ENCODE measurements at regions not wholly inside any gene's neighbourhood (a gene's known extent, or its start where the extent isn't known, plus 50 kb on each side); places are given as distances from the start of the nearest gene placed in this dataset.
A peak's percentile ranks its signal among the peaks of the same experiment; 100 is the strongest.

- Mint-ChIP-seq H3K27me3 (peaks cover 47% of the 10 kb centered on the region), H3K4me1 (ENCODE audit: low read depth) (peaks cover 6% of the 10 kb centered on the region), H3K27ac (peak overlapping the region; percentile 73), H3K36me3 (ENCODE audit: insufficient read depth) (no peaks in the 10 kb centered on the region), H3K9me3 (ENCODE audit: low read depth) (no peaks in the 10 kb centered on the region), H3K4me3 (ENCODE audit: low read depth) (peak overlapping the region; percentile 92)
- no peak for TF ChIP-seq CTCF (IDR thresholded peaks at IDR 0.05; ENCODE audit: unreplicated experiment)
- peak; percentile 21 for DNase-seq (ENCODE audit: low spot score, unreplicated experiment)
Measured at GRCh38 chr13:107866941-107867623, 348.3 kb downstream of the LIG4 start.

- peak overlapping the region; percentile 73 for H3K27ac Mint-ChIP-seq
Measured at GRCh38 chr13:107866032-107866940, 349.1 kb downstream of the LIG4 start.

GRCh38 chr13:107865643-107866031 is 349.7 kb downstream of the LIG4 start:
- no peak for DNase-seq (ENCODE audit: low spot score, unreplicated experiment)
- H3K4me3 Mint-ChIP-seq (ENCODE audit: low read depth), result peak overlapping the region; percentile 92
- no peak overlapping the region for H3K27ac Mint-ChIP-seq
- H3K36me3 Mint-ChIP-seq (ENCODE audit: insufficient read depth), result no peaks in the 10 kb centered on the region
- no peak for TF ChIP-seq CTCF (IDR thresholded peaks at IDR 0.05; ENCODE audit: unreplicated experiment)
- H3K4me1 Mint-ChIP-seq (ENCODE audit: low read depth), result peaks cover 6% of the 10 kb centered on the region
- H3K9me3 Mint-ChIP-seq (ENCODE audit: low read depth), result no peaks in the 10 kb centered on the region
- H3K27me3 Mint-ChIP-seq, result peaks cover 43% of the 10 kb centered on the region

More at GRCh38 chr13:107866032-107866940, 349.1 kb downstream of the LIG4 start:
- Mint-ChIP-seq H3K9me3 (ENCODE audit: low read depth) (no peaks in the 10 kb centered on the region), H3K27me3 (peaks cover 47% of the 10 kb centered on the region), H3K36me3 (ENCODE audit: insufficient read depth) (no peaks in the 10 kb centered on the region), H3K4me3 (ENCODE audit: low read depth) (peak overlapping the region; percentile 92), H3K4me1 (ENCODE audit: low read depth) (peaks cover 6% of the 10 kb centered on the region)
- DNase-seq (ENCODE audit: low spot score, unreplicated experiment), result peak; percentile 30
- no peak for TF ChIP-seq CTCF (IDR thresholded peaks at IDR 0.05; ENCODE audit: unreplicated experiment)

- Mint-ChIP-seq H3K9me3 (ENCODE audit: low read depth) (no peaks in the 10 kb centered on the region), H3K4me1 (ENCODE audit: low read depth) (peaks cover 6% of the 10 kb centered on the region), H3K27ac (no peak overlapping the region), H3K36me3 (ENCODE audit: insufficient read depth) (no peaks in the 10 kb centered on the region), H3K4me3 (ENCODE audit: low read depth) (peak overlapping the region; percentile 92), H3K27me3 (peaks cover 39% of the 10 kb centered on the region)
- no peak for TF ChIP-seq CTCF (IDR thresholded peaks at IDR 0.05; ENCODE audit: unreplicated experiment)
- DNase-seq (ENCODE audit: low spot score, unreplicated experiment), result no peak
Measured at GRCh38 chr13:107865318-107865575, 350.1 kb downstream of the LIG4 start.

GRCh38 chr13:107864543-107865317 is 350.6 kb downstream of the LIG4 start:
- peak overlapping the region; percentile 92 for H3K4me3 Mint-ChIP-seq (ENCODE audit: low read depth)
- TF ChIP-seq CTCF (IDR thresholded peaks at IDR 0.05; ENCODE audit: unreplicated experiment), result no peak
- peaks cover 34% of the 10 kb centered on the region for H3K27me3 Mint-ChIP-seq
- no peaks in the 10 kb centered on the region for H3K9me3 Mint-ChIP-seq (ENCODE audit: low read depth)
- no peaks in the 10 kb centered on the region for H3K36me3 Mint-ChIP-seq (ENCODE audit: insufficient read depth)
- no peak overlapping the region for H3K27ac Mint-ChIP-seq
- peak; percentile 37 for DNase-seq (ENCODE audit: low spot score, unreplicated experiment)
- peaks cover 6% of the 10 kb centered on the region for H3K4me1 Mint-ChIP-seq (ENCODE audit: low read depth)

Measured in progenitor cell of endocrine pancreas (in vitro differentiated cells).